A549 (cell line): ENCODE measurements at regions not wholly inside any gene's neighbourhood (a gene's known extent, or its start where the extent isn't known, plus 50 kb on each side); places are given as distances from the start of the nearest gene placed in this dataset.

ENCODE experiments used
- ATAC-seq, 2 experiments: fragments of 200-7000 bp in 1 of 2; fragments of >200 bp in 1 of 2; cut with Nextera tagmentation in 1 of 2; cut with Tn5 transposase in 1 of 2; 3 replicates each; pipeline versions ENCODE4 v1.8.0 to v1.9.1; 2018 to 2020; ENCODE audit warnings: mild to moderate bottlenecking in 1 of 2, moderate library complexity in 1 of 2
- CTCF ChIA-PET: fragments of 300-600 bp; sonication (Branson Sonifier 250); formaldehyde crosslinking; extraction: SDS; loops from one replicate; lab custom pipeline; 2021; ENCODE audit warnings: antibody characterized with exemption, inconsistent platforms; lab: Yijun Ruan, JAX
- POLR2A ChIA-PET: fragments of 350-600 bp; formaldehyde crosslinking; extraction: SDS; loops from one replicate; lab custom pipeline; 2021; ENCODE audit warnings: antibody characterized with exemption, inconsistent platforms; lab: Yijun Ruan, JAX
- DNase-seq, 2 experiments: peaks; one replicate each; pipeline versions ENCODE4 v3.0.0 to v3.0.0-alpha.2; 2011 to 2016; ENCODE audit warnings: low read depth in 1 of 2, low spot score in 1 of 2
- FAIRE-seq: peaks from 2 replicates; lab custom pipeline; 2011; peaks lifted over from hg19 to GRCh38; lab: Jason Lieb, UNC
- H3K27ac ChIP-seq, 2 experiments: fragments of >200 bp; sonication (Bioruptor Twin); formaldehyde crosslinking; 3 replicates each; pipeline ENCODE4 v1.5.1; 2016 to 2017
- H3K4me1 ChIP-seq: fragments of >200 bp; sonication (Bioruptor Twin); formaldehyde crosslinking; 3 replicates; pipeline ENCODE4 v1.6.1; 2016
- H3K4me2 ChIP-seq: fragments of >200 bp; sonication (Bioruptor Twin); formaldehyde crosslinking; 3 replicates; pipeline ENCODE4 v1.6.1; 2016
- H3K4me3 ChIP-seq: fragments of >200 bp; sonication (Bioruptor Twin); formaldehyde crosslinking; 3 replicates; pipeline ENCODE4 v1.5.1; 2016
- H3K9me3 ChIP-seq: fragments of >200 bp; sonication (Bioruptor Twin); formaldehyde crosslinking; 3 replicates; pipeline ENCODE4 v1.6.1; 2016
- ATOH8 ChIP-seq: fragments of 250-450 bp; sonication (Bioruptor Pico); IDR thresholded peaks from 2 replicates; pipeline ENCODE4 v1.5.0; 2020; ENCODE audit warnings: low read depth, mild to moderate bottlenecking, moderate library complexity
- CBX2 ChIP-seq: fragments of 200-600 bp; sonication (generic); IDR thresholded peaks from 2 replicates; pipeline ENCODE4 v1.6.1; 2016; ENCODE audit warnings: low read depth, mild to moderate bottlenecking, borderline replicate concordance
- CBX8 ChIP-seq: fragments of 200-600 bp; sonication (generic); IDR thresholded peaks from 2 replicates; pipeline ENCODE4 v1.6.1; 2016
- CHD2 ChIP-seq: fragments of 150-350 bp; IDR thresholded peaks from 2 replicates; pipeline ENCODE4 v1.6.1; 2014; ENCODE audit warnings: low read length; ENCODE audit not compliant: partially characterized antibody
- CHD4 ChIP-seq: fragments of 200-600 bp; sonication (generic); IDR thresholded peaks from 2 replicates; pipeline ENCODE4 v1.6.1; 2016; ENCODE audit warnings: antibody characterized with exemption, mild to moderate bottlenecking, borderline replicate concordance
- ELK1 ChIP-seq: fragments of 150-350 bp; IDR thresholded peaks from 2 replicates; pipeline ENCODE4 v1.6.1; 2014; ENCODE audit warnings: low read depth, mild to moderate bottlenecking, low read length
- EP300 ChIP-seq, 2 experiments: fragments of >200 bp; sonication (Bioruptor Twin); formaldehyde crosslinking; IDR thresholded peaks; 2 replicates in 1 of 2; 3 replicates in 1 of 2; pipeline ENCODE4 v1.6.1; 2016 to 2017
- ESRRA ChIP-seq: fragments of 150-350 bp; IDR thresholded peaks from 2 replicates; pipeline ENCODE4 v1.6.1; 2014; ENCODE audit warnings: mild to moderate bottlenecking, low read length, borderline replicate concordance
- FOSB ChIP-seq: fragments of 250-450 bp; sonication (Bioruptor Pico); IDR thresholded peaks from 2 replicates; pipeline ENCODE4 v1.5.0; 2020; ENCODE audit warnings: mild to moderate bottlenecking, moderate library complexity
- FOSL2 ChIP-seq, 2 experiments: fragments of 450-650 bp in 1 of 2; fragments of >200 bp in 1 of 2; sonication (Bioruptor Twin) in 1 of 2; formaldehyde crosslinking; IDR thresholded peaks; 2 replicates each; pipeline versions ENCODE4 v1.5.0 to v1.6.1; 2016 to 2020; ENCODE audit warnings: mild to moderate bottlenecking in 1 of 2, moderate library complexity in 1 of 2
- HES2 ChIP-seq: fragments of >200 bp; sonication (Bioruptor Twin); formaldehyde crosslinking; IDR thresholded peaks from 2 replicates; pipeline ENCODE4 v1.6.1; 2016
- HEYL ChIP-seq: fragments of 250-450 bp; sonication (Bioruptor Pico); IDR thresholded peaks from 2 replicates; pipeline ENCODE4 v1.8.0; 2021; ENCODE audit warnings: mild to moderate bottlenecking, moderate library complexity
- HOXA7 ChIP-seq: fragments of 250-450 bp; sonication (Bioruptor Pico); IDR thresholded peaks from 2 replicates; pipeline ENCODE4 v1.5.0; 2020; ENCODE audit warnings: mild to moderate bottlenecking, moderate library complexity
- HOXB13 ChIP-seq: fragments of 250-450 bp; sonication (Bioruptor Pico); IDR thresholded peaks from 2 replicates; pipeline ENCODE4 v1.5.0; 2020; ENCODE audit warnings: low read depth, mild to moderate bottlenecking, moderate library complexity
- JUNB ChIP-seq: fragments of >200 bp; sonication (Bioruptor Twin); formaldehyde crosslinking; IDR thresholded peaks from 2 replicates; pipeline ENCODE4 v1.6.1; 2016
- KDM1A ChIP-seq: fragments of 200-600 bp; sonication (generic); IDR thresholded peaks from 2 replicates; pipeline ENCODE4 v1.6.1; 2016; ENCODE audit warnings: low read depth, mild to moderate bottlenecking
- KDM5A ChIP-seq: fragments of 200-600 bp; sonication (generic); IDR thresholded peaks from 2 replicates; pipeline ENCODE4 v1.6.1; 2016; ENCODE audit warnings: antibody characterized with exemption, mild to moderate bottlenecking
- MAZ ChIP-seq: fragments of 150-350 bp; IDR thresholded peaks from 2 replicates; pipeline ENCODE4 v1.6.1; 2014; ENCODE audit warnings: antibody characterized with exemption, low read depth, low read length, borderline replicate concordance
- PBX3 ChIP-seq: IDR thresholded peaks from 2 replicates; pipeline ENCODE4 v1.6.1; 2012
- PHF8 ChIP-seq: fragments of 200-600 bp; sonication (generic); IDR thresholded peaks from 2 replicates; pipeline ENCODE4 v1.6.1; 2016; ENCODE audit warnings: low read depth, mild to moderate bottlenecking, antibody characterized with exemption, moderate library complexity, borderline replicate concordance
- POLR2A ChIP-seq: IDR thresholded peaks from 2 replicates; pipeline ENCODE4 v1.6.1; 2012; ENCODE audit warnings: mild to moderate bottlenecking, low read length
- POLR2AphosphoS2 ChIP-seq: conservative IDR thresholded peaks from 2 replicates; pipeline ENCODE4 v1.6.1; 2012; ENCODE audit warnings: low read length, improper control_type of control experiment, inconsistent platforms
- RARB ChIP-seq: fragments of 250-450 bp; sonication (Bioruptor Pico); IDR thresholded peaks from 2 replicates; pipeline ENCODE4 v1.8.0; 2021; ENCODE audit warnings: mild to moderate bottlenecking, moderate library complexity
- RFX5 ChIP-seq: fragments of 450-650 bp; IDR thresholded peaks from 2 replicates; pipeline ENCODE4 v1.7.1; 2014; ENCODE audit warnings: antibody characterized with exemption, mild to moderate bottlenecking, moderate library complexity
- SREBF2 ChIP-seq: fragments of 450-650 bp; IDR thresholded peaks from 2 replicates; pipeline ENCODE4 v1.6.1; 2014; ENCODE audit warnings: mild to moderate bottlenecking, moderate library complexity
- TFCP2L1 ChIP-seq: fragments of 250-450 bp; sonication (Bioruptor Pico); IDR thresholded peaks from 2 replicates; pipeline ENCODE4 v1.5.0; 2021; ENCODE audit warnings: mild to moderate bottlenecking
- ZNF302 ChIP-seq: fragments of 250-450 bp; sonication (Bioruptor Pico); IDR thresholded peaks from 2 replicates; pipeline ENCODE4 v1.9.0; 2021; ENCODE audit warnings: inconsistent platforms, mild to moderate bottlenecking, moderate library complexity
- ZSCAN20 ChIP-seq: fragments of 250-450 bp; sonication (Bioruptor Pico); IDR thresholded peaks from 2 replicates; pipeline ENCODE4 v1.8.0; 2022; ENCODE audit warnings: mild to moderate bottlenecking, moderate library complexity
- WGBS: methylation state at CpG from one replicate; pipeline ENCODE4 v1.1.6; 2017; ENCODE audit errors: missing lambda C conversion rate; 5-methylcytosine and 5-hydroxymethylcytosine counted together
- TF ChIP-seq, protein P1 (sequence below): IDR thresholded peaks from 2 replicates; pipeline ENCODE4 v1.6.1; 2012
- TF ChIP-seq, protein P2 (sequence below): fragments of 450-650 bp; IDR thresholded peaks from 2 replicates; pipeline ENCODE4 v1.6.1; 2014; ENCODE audit warnings: antibody characterized with exemption

- Histone ChIP-seq H3K4me3 (no peak overlapping the region), H3K27ac (no peak overlapping the region; a peak in 1 of 6 replicates), H3K4me2 (no peak overlapping the region), H3K9me3 (no peaks in the 10 kb centered on the region), H3K4me1 (peaks cover 10% of the 10 kb centered on the region; the same call in 2 of the 3 replicates)
- no peak for DNase-seq
- FAIRE-seq = no peak
- ChIA-PET CTCF (interaction anchor here (0.6 to 1.2 kb wide), 2 partner anchors 63 to 1076 kb away, joined by 3 read pairs; no protein-coding TSS in a partner anchor), POLR2A (no interaction called here)
- TF ChIP-seq RARB (CRISPR knock-in tag) (no peak), SREBF2 (no peak), HOXA7 (CRISPR knock-in tag) (no peak), CBX2 (no peak), PHF8 (no peak)
- WGBS = 93% methylated on average over 3 of the region's 3 CpGs
- ATAC-seq = no peak
Measured at GRCh38 chr16:51881731-51882130, 665.2 kb downstream of the TOX3 start.

- peak; percentile 13 for FAIRE-seq
- no peak overlapping the region for H3K4me3 ChIP-seq
- ChIA-PET CTCF (interaction anchor here (0.7 to 1.2 kb wide), 2 partner anchors 1044 to 1075 kb away, joined by 3 read pairs; no protein-coding TSS in a partner anchor), POLR2A (no interaction called here)
- peak; percentile 28 to 52 for DNase-seq
- H3K9me3 ChIP-seq = no peaks in the 10 kb centered on the region
- TF ChIP-seq ZSCAN20 (CRISPR knock-in tag) (no peak), HES2 (no peak), RFX5 (no peak), RARB (CRISPR knock-in tag) (no peak), JUNB (peak; percentile 46; the same call in 1 of the 2 replicates), KDM1A (no peak), ELK1 (no peak), FOSL2 (IDR thresholded peaks at IDR 0.05) (peak; percentile 57; the same call in 1 of the 2 replicates), FOSL2 (CRISPR knock-in tag; IDR thresholded peaks at IDR 0.05) (peak; percentile 80), ESRRA (no peak), ZNF302 (CRISPR knock-in tag) (no peak), ATOH8 (CRISPR knock-in tag) (no peak), POLR2A (no peak), CBX8 (no peak)
- TF ChIP-seq, protein P1, sequence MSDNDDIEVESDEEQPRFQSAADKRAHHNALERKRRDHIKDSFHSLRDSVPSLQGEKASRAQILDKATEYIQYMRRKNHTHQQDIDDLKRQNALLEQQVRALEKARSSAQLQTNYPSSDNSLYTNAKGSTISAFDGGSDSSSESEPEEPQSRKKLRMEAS = no peak
- peaks cover 10% of the 10 kb centered on the region; the same call in 2 of the 3 replicates for H3K4me1 ChIP-seq
- ATAC-seq = peak; percentile 76 to 91
- H3K4me2 ChIP-seq = peak overlapping the region; percentile 63
- WGBS = 16% methylated on average over 4 of the region's 4 CpGs
- peak overlapping the region; percentile 34 to 47; a peak in 3 of 6 replicates for H3K27ac ChIP-seq
Measured at GRCh38 chr16:51880776-51881175, 666.2 kb downstream of the TOX3 start.

DNA sequence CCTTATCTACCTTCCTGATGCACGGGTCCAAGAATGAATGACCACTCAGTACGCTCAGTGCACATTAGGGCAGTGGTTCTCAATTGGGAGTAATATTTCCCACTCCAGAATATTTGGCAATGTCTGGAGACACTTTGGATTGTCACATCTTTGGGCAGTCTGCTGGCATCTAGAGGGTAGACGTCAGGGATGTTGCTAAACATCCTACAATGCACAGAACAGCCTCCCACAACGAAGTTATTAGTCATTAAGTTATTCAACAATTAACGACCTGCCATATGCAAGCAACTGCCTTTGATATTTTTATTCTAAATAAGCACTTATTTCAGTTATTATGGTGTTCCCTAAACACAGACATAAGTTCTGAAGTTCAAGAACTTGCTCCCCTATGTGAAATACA is 669.3 kb downstream of the TOX3 start:
- 21% methylated on average over 5 of the region's 5 CpGs for WGBS
- DNase-seq = no peak
- TF ChIP-seq TFCP2L1 = no peak
- TF ChIP-seq, protein P2, sequence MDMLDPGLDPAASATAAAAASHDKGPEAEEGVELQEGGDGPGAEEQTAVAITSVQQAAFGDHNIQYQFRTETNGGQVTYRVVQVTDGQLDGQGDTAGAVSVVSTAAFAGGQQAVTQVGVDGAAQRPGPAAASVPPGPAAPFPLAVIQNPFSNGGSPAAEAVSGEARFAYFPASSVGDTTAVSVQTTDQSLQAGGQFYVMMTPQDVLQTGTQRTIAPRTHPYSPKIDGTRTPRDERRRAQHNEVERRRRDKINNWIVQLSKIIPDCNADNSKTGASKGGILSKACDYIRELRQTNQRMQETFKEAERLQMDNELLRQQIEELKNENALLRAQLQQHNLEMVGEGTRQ = no peak
- TF ChIP-seq PBX3 = no peak
- TF ChIP-seq HOXB13 = no peak
- no peak for TF ChIP-seq CHD2
- no peak for TF ChIP-seq EP300 (IDR thresholded peaks at IDR 0.05)
- no peak for TF ChIP-seq RARB (CRISPR knock-in tag)
- TF ChIP-seq POLR2A = no peak
- no peak for TF ChIP-seq KDM5A
- TF ChIP-seq, protein P1 = no peak
- TF ChIP-seq CHD4 = no peak
- TF ChIP-seq ESRRA = no peak
- TF ChIP-seq POLR2AphosphoS2 = no peak
- TF ChIP-seq MAZ = no peak
- TF ChIP-seq HEYL = no peak
- no peak for TF ChIP-seq SREBF2
- no peak for TF ChIP-seq FOSB (CRISPR knock-in tag)
- TF ChIP-seq, all 56 proteins: peak for 0

More for the DNA sequence above, 669.3 kb downstream of the TOX3 start:
- ATAC-seq = no peak
- ChIA-PET CTCF (no interaction called here), POLR2A (no interaction called here)
- Histone ChIP-seq H3K4me3 (no peak overlapping the region), H3K9me3 (no peaks in the 10 kb centered on the region), H3K4me2 (no peak overlapping the region), H3K4me1 (peaks cover 10% of the 10 kb centered on the region; the same call in 2 of the 3 replicates), H3K27ac (no peak overlapping the region)
- no peak for FAIRE-seq
